Renal cortical epithelial cell (primary cell): ENCODE measurements at regions not wholly inside any gene's neighbourhood (a gene's known extent, or its start where the extent isn't known, plus 50 kb on each side); places are given as distances from the start of the nearest gene placed in this dataset.

Experiments used
- DNase-seq: peaks from one replicate; pipeline ENCODE4 v3.0.0-alpha.2; 2011; ENCODE audit warnings: low read depth

DNA sequence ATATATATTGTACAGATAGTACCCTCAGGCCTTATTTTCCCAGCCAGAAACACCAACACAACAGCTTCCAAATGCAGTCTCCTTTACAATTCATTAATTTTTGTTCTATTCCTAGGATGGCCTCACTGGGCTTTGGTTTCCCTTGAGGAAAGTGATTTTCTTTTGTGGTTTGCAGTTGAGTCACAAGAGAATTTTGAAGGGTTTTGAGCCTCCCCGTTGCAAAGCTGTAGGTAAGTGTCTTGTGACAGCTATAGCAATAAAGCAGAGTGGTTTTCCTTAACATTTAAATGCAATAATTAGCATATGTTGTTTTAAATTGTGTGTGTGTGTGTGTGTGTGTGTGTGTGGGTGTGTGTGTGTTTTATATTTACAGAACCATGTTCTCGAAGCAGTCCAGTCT, 54.1 kb upstream of the WDR17 start:
- DNase-seq, result peak; percentile 88

DNA sequence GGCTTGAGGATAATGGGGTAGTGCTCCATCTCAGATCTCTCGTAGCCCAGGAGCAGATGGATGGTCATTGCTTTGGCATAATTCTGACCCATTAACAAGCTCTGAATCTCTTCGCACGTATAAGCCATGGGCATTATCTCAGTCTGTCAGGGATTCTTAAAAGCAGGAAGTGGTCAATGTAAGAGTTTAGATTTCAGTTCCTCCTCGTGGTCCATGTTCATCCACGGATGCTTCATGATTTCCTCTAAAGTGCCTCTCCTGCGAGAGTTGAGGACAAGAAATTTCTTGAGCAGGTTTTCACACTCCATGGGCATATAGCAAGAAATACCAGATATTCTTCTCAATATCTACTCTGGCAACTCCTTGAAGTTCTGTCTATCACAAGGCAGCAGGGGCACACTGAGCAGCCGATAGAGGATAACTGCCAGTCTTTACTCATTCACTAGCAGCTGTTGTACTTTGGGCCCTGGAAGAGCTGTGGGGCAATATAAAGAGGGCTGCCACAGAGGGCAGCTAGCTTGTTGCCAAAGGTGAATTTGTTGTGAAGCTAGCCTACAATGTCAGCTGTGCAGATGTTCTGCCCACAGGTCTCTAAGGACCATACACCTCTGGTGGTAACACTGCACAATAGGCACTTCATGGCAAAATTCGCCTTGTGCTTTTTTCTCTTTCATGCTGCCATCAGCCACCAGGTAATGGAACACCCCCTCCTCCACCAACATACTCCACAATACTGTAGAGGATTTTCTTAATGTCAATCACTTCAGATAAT, 52.0 kb upstream of the WDR17 start:
- no peak for DNase-seq

DNA sequence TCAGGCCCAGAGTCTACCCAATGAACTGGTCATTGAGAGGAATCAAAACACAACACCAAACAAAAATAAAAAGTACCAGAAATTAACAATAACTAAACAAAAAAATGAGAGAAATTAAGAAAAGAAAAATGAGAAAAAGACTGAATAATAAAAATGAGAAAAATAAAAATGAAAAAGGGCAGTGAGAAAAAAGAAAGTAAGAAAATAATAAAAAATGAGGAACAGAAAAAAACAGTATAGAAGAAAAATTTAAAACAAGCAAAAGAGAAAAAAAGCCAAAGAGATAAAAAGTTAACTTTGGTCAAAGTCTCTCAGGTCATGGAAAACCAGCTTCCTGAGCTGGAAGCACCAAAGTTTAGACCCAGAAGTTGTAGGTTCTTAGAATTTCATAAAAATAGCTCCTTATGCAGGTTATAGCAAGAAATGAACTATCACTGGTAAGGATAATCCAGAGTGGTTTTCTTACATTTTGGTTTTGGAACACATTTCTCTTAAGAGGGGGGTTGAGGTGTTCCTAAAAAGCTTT, 51.0 kb upstream of the WDR17 start:
- DNase-seq, result no peak
